ENCODE measurements at regions not wholly inside any gene's neighbourhood (a gene's known extent, or its start where the extent isn't known, plus 50 kb on each side); places are given as distances from the start of the nearest gene placed in this dataset.

DNA sequence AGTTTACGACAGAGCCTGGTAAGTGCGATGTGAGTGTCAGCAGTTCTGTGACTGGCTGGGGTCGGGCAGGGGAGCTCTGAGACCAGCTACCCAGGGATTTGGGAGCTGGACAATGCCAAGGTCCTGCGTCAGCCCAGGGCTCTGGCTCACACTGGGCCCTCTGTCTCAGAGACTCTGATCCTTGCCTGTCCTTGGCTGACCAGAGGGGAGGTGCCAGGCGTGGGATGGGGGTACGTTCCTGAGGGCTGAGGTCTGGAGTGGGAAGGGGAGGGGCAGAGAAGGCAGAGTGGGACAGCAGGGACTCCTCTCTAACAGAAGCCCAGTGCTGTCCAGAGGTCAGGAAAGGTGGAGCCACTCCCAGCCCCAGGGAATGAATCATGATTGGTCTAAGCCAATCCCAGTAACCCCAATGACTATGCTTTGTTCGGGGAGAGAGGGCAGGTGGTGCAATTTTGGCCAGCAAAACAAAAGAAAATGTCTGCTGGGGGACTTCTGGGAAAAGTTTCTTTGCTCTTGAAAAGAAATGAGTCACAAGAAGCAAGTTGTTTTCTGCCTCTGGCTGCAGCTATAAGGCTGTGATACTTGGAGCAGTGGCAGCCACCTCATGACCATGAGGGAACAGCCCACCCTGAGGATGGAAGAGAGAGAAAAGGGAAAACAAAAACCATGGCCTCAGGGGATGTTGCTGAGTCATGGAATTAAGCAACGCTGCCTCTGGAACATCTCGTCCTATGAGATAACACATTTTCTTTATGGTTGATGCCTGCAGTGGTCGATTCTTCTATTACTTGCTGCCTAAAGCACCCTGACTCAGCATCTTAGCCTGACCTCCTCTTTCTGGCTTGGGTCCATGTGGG lies 108.3 kb downstream of the CHST1 start:
- 57 to 73% methylated on average over 10 of the region's 10 CpGs for whole genome bisulfite sequencing, 2 donors
- intact Hi-C loops (cut with DNase I): no loop called here
- ATAC-seq: peak in 2 of 4 donors; percentile 20 to 47
- Histone ChIP-seq H3K4me1 (no peaks in the 10 kb centered on the region), H3K36me3 (no peaks in the 10 kb centered on the region), H3K27me3 (no peaks in the 10 kb centered on the region), H3K27ac (no peak overlapping the region), H3K4me3 (no peak overlapping the region), H3K9me3 (no peaks in the 10 kb centered on the region)
- TF ChIP-seq, protein P1, sequence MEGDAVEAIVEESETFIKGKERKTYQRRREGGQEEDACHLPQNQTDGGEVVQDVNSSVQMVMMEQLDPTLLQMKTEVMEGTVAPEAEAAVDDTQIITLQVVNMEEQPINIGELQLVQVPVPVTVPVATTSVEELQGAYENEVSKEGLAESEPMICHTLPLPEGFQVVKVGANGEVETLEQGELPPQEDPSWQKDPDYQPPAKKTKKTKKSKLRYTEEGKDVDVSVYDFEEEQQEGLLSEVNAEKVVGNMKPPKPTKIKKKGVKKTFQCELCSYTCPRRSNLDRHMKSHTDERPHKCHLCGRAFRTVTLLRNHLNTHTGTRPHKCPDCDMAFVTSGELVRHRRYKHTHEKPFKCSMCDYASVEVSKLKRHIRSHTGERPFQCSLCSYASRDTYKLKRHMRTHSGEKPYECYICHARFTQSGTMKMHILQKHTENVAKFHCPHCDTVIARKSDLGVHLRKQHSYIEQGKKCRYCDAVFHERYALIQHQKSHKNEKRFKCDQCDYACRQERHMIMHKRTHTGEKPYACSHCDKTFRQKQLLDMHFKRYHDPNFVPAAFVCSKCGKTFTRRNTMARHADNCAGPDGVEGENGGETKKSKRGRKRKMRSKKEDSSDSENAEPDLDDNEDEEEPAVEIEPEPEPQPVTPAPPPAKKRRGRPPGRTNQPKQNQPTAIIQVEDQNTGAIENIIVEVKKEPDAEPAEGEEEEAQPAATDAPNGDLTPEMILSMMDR (IDR thresholded peaks at IDR 0.05): no peak
- FAIRE-seq: no peak
- DNase-seq: no peak

DNA sequence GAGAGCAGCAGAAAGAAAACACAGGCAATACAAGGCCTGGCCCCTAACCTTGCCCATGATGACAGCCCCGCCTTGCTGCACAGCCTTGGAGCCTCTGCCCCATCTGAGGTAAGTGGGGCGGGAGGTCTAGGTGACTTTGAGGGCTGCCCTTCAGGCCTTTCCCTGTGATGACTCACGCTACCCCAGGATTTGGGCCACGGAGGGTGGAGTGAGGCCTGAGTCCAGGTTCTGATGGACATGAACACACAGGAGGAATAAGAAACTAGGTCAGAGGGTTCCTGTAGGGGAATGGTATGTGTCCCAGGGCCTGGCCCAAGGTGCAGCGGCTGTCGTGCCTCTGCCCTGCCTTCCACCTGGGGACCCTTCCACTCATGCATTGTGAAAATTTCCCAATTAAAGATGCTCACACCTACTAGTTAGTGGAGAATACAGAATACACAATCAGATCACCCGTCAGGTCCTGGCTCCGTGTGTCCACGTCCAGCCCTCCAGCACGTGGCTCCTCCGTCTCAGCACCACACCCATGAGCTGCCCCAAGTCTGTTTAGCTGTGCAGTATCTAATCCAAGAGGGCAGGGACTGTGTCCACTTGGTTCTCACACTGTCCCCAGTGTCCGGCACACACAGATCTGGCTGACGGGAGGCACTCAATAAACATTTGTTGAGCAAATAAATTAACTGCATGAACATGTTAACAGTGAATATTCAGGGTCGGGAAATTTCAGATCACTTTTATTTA lies 111.0 kb downstream of the CHST1 start:
- no peak for FAIRE-seq
- H3K4me1 ChIP-seq: no peaks in the 10 kb centered on the region
- TF ChIP-seq, protein P1 (IDR thresholded peaks at IDR 0.05): no peak
- H3K27ac ChIP-seq: no peak overlapping the region
- intact Hi-C loops (cut with DNase I): no loop called here
- no peak overlapping the region for H3K4me3 ChIP-seq
- no peaks in the 10 kb centered on the region for H3K9me3 ChIP-seq
- 62 to 64% methylated on average over 14 of the region's 14 CpGs for WGBS, 2 donors
- no peaks in the 10 kb centered on the region for H3K36me3 ChIP-seq
- ATAC-seq: no peak
- DNase-seq: no peak
- no peaks in the 10 kb centered on the region for H3K27me3 ChIP-seq

DNA sequence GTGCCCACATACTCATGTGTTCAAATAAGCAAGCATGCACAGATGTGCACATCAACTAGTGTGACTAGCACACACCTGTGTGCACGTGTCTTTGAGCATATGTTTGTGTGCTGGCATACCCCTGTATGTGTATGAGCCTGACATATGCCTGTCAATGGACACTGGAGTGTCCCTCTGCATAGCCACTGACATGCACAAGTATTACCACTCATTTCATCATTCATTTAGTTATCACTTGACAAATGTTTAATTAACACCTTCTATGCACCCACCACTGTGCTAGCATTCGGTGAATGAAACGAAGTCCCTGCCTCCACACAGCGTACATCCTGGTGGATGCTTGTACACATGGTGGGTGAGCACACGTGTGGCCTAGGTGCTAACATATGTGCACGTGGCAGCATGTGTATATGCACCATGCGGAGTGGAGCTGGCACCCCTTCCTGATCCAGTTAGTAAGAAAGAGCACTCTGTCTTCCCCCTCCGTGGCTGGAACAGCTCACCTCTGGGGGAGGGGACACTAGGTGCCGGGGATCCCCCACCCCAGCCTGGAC lies 112.0 kb downstream of the CHST1 start:
- TF ChIP-seq, protein P1 (IDR thresholded peaks at IDR 0.05): no peak
- ATAC-seq: no peak
- intact Hi-C loops (cut with DNase I): no loop called here

DNA sequence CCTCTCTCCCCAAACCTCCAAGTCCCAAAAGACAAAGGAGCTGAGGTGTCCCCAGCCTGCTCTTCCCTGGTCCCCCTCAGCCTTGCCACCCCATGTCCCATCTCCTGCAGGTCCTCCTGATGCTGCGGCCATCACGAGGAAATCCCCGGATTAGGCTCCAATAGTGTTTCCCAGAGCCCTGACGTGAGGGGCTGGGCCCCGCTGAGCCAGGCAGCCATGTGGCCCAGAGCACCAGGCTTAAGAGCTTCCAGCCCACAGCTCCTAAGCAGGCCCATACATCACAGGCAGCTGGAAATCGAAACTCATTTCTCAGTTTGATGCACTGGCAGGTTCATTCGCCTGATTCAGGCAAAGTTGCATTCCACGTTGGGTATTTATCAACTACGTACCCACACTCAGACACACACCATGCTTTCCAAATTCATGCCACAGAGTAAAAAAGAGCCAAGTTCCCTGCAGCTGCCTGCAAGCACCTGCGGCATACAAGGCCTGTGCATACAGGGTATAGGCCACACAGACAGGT lies 114.2 kb downstream of the CHST1 start:
- Histone ChIP-seq H3K27ac (no peak overlapping the region), H3K4me1 (no peaks in the 10 kb centered on the region), H3K36me3 (no peaks in the 10 kb centered on the region), H3K4me3 (no peak overlapping the region), H3K9me3 (no peaks in the 10 kb centered on the region), H3K27me3 (no peaks in the 10 kb centered on the region)
- 53 to 62% methylated on average over 10 of the region's 10 CpGs for WGBS, 2 donors
- FAIRE-seq: no peak
- DNase-seq: peak in 1 of 6 donors; percentile 12
- TF ChIP-seq, protein P1 (IDR thresholded peaks at IDR 0.05): no peak
- intact Hi-C loops (cut with DNase I): no loop called here
- peak in 1 of 4 donors; percentile 51 for ATAC-seq

More for the DNA sequence above, 112.0 kb downstream of the CHST1 start:
- Histone ChIP-seq H3K27ac (no peak overlapping the region), H3K4me1 (no peaks in the 10 kb centered on the region), H3K9me3 (no peaks in the 10 kb centered on the region), H3K27me3 (no peaks in the 10 kb centered on the region), H3K36me3 (no peaks in the 10 kb centered on the region), H3K4me3 (no peak overlapping the region)
- 79 to 87% methylated on average over 9 of the region's 9 CpGs for WGBS, 2 donors
- FAIRE-seq (no peak), DNase-seq (no peak)
